Lung (tissue), 11 donors: ENCODE measurements at regions not wholly inside any gene's neighbourhood (a gene's known extent, or its start where the extent isn't known, plus 50 kb on each side); places are given as distances from the start of the nearest gene placed in this dataset.
"Not testable (repeated sequence)": the region's sequence is repeated elsewhere in the genome, so short reads cannot be mapped to it uniquely, and the experiment has no call there.

Source experiments
- ATAC-seq: fragments of 200-7000 bp; cut with Tn5 transposase; one replicate; pipeline ENCODE4 v1.9.1; 2020; ENCODE audit warnings: moderate number of reproducible peaks; ENCODE audit not compliant: insufficient read depth, low FRiP score
- DNase-seq, 3 donors: peaks; one replicate each; pipeline ENCODE4 v3.0.0-alpha.2; 2013 to 2017
- H3K27ac ChIP-seq, 2 donors: one replicate each; pipeline ENCODE4 v1.5.1; 2013; ENCODE audit warnings: mild to moderate bottlenecking in 2 of 2, moderate library complexity in 2 of 2, control low read depth in 1 of 2, inconsistent platforms in 1 of 2, low read depth in 1 of 2, low read length in 1 of 2
- H3K27me3 ChIP-seq, 3 donors: one replicate each; pipeline ENCODE4 v1.5.1; 2013; ENCODE audit warnings: low read length in 2 of 3; ENCODE audit not compliant: control insufficient read depth in 3 of 3, insufficient read depth in 3 of 3
- H3K36me3 ChIP-seq, 4 donors: one replicate each; pipeline ENCODE4 v1.5.1; 2013; ENCODE audit warnings: low read length in 4 of 4, mild to moderate bottlenecking in 1 of 4, moderate library complexity in 1 of 4; ENCODE audit not compliant: control insufficient read depth in 4 of 4, insufficient read depth in 4 of 4
- H3K4me1 ChIP-seq, 5 donors: one replicate each; pipeline ENCODE4 v1.5.1; 2013; ENCODE audit warnings: low read length in 5 of 5, mild to moderate bottlenecking in 2 of 5, moderate library complexity in 1 of 5; ENCODE audit not compliant: control insufficient read depth in 5 of 5, insufficient read depth in 5 of 5
- H3K4me3 ChIP-seq: one replicate; pipeline ENCODE4 v1.5.1; 2013; ENCODE audit warnings: mild to moderate bottlenecking, control low read depth, moderate library complexity
- H3K9ac ChIP-seq, 2 donors: one replicate each; pipeline ENCODE4 v1.5.1; 2013; ENCODE audit warnings: low read length in 2 of 2, control low read depth in 1 of 2; ENCODE audit not compliant: insufficient read depth in 1 of 2
- H3K9me3 ChIP-seq, 4 donors: one replicate each; pipeline ENCODE4 v1.5.1; 2013; ENCODE audit warnings: low read length in 3 of 4, mild to moderate bottlenecking in 1 of 4, moderate library complexity in 1 of 4; ENCODE audit not compliant: control insufficient read depth in 4 of 4, insufficient read depth in 3 of 4
- CTCF ChIP-seq: IDR thresholded peaks from 2 replicates; pipeline ENCODE4 v1.5.1; 2012; ENCODE audit warnings: mild to moderate bottlenecking; ENCODE audit errors: control extremely low read depth, extremely low read depth
- WGBS, 2 donors: extraction: QIAGEN DNeasy Blood & Tissue Kit; methylation state at CpG; one replicate each; pipeline ENCODE4 v1.1.7; 2013; 5-methylcytosine and 5-hydroxymethylcytosine counted together
- donor health status: control.
- donor health status: control.
- donor health status: Bipolar disorder and iron deficiency.
- donor health status: healthy.
- donor health status: DM: yes; HTN: yes; CAD: no.

- DNase-seq: no peak
- no peak for ATAC-seq
- TF ChIP-seq CTCF: no peak
- H3K4me1 ChIP-seq: no peaks in the 10 kb centered on the region
- no peak overlapping the region for H3K27ac ChIP-seq
- 67 to 70% methylated on average over 2 of the region's 2 CpGs for WGBS, 2 donors
- no peaks in the 10 kb centered on the region for H3K36me3 ChIP-seq
- H3K9me3 ChIP-seq: no peaks in the 10 kb centered on the region
- H3K9ac ChIP-seq: no peak overlapping the region
- no peaks in the 10 kb centered on the region for H3K27me3 ChIP-seq
- H3K4me3 ChIP-seq: no peak overlapping the region
These were observed 494.6 kb downstream of the MAGEE1 start for GRCh38 chrX:76922100-76922499.

DNA sequence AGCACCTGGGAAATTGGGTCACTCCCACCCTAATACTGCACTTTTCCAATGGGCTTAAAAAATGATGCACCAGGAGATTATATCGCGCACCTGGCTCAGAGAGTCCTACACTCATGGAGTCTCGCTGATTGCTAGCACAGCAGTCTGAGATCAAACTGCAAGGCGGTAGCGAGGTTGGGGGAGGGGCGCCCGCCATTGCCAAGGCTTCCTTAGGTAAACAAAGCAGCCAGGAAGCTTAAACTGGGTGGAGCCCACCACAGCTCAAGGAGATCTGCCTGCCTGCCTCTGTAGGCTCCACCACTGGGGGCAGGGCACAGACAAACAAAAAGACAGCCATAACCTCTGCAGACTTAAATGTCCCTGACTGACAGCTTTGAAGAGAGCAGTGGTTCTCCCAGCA lies 497.1 kb downstream of the MAGEE1 start:
- not testable (repeated sequence) for DNase-seq, H3K4me3 ChIP-seq, H3K27ac ChIP-seq, H3K27me3 ChIP-seq, H3K36me3 ChIP-seq, H3K9me3 ChIP-seq, H3K4me1 ChIP-seq, ATAC-seq, H3K9ac ChIP-seq
- 67 to 89% methylated on average over 5 to 7 of the region's 7 CpGs for WGBS, 2 donors

DNA sequence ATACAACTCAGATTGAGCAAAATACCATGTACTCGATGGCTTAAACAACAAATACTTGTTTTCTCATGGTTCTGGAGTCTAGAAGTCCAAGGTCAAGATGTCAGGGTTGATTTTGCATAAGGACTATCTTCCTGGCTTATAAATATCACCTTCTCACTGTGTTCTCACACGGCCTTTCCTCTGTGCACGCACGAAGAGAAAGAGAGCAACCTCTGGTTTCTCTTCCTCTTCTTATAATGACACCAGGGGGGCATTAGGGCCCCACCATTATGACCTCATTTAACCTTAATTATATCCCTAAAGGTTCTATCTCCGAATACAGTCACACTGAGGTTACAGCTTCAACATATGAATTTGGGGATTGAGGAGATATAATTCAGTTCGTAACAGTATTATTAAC lies 504.0 kb downstream of the MAGEE1 start:
- no peak for ATAC-seq
- Histone ChIP-seq H3K27ac (no peak overlapping the region), H3K4me1 (no peaks in the 10 kb centered on the region), H3K4me3 (no peak overlapping the region), H3K9ac (no peak overlapping the region), H3K36me3 (no peaks in the 10 kb centered on the region), H3K9me3 (peaks cover 0 to 4% (median 0%) of the 10 kb centered on the region in 4 donors), H3K27me3 (no peaks in the 10 kb centered on the region)
- DNase-seq: no peak
- WGBS, 2 donors: 71 to 84% methylated on average over 6 of the region's 6 CpGs
- no peak for TF ChIP-seq CTCF

DNA sequence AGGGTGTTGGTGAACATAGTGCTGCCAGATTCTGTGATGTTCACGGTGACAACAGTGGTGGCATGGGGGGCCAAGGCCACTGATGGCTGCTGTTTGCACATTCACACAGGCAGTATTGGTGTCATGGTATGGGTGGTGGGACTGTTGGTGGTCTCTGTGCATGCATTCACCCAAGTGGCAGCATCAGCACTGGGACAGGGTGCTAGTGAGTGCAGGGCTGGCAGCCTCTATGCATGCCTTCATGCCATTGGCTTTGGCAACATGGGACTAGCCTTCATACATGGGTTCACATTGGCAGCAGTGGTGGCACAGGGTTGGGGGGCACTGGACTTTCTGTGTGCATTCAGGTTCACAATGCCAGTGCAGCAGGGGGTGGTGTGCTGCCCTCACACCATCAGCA lies 489.7 kb upstream of the FGF16 start:
- TF ChIP-seq CTCF: no peak
- Histone ChIP-seq H3K9ac (no peak overlapping the region), H3K4me3 (no peak overlapping the region), H3K9me3 (peaks cover 0 to 9% (median 3%) of the 10 kb centered on the region in 4 donors), H3K4me1 (no peaks in the 10 kb centered on the region), H3K36me3 (no peaks in the 10 kb centered on the region), H3K27ac (no peak overlapping the region), H3K27me3 (no peaks in the 10 kb centered on the region)
- DNase-seq (no peak), ATAC-seq (no peak)
- 88 to 100% methylated on average over 1 of the region's 1 CpG for WGBS, 2 donors
